Ishikawa (cell line): ENCODE measurements at regions not wholly inside any gene's neighbourhood (a gene's known extent, or its start where the extent isn't known, plus 50 kb on each side); places are given as distances from the start of the nearest gene placed in this dataset.

ENCODE experiments used
- CEBPB ChIP-seq: IDR thresholded peaks from 2 replicates; pipeline ENCODE4 v1.6.1; 2012
- CREB1 ChIP-seq: IDR thresholded peaks from 2 replicates; pipeline ENCODE4 v1.6.1; 2012; ENCODE audit warnings: low read depth
- EGR1 ChIP-seq: IDR thresholded peaks from 2 replicates; pipeline ENCODE4 v1.6.1; 2012
- EP300 ChIP-seq: IDR thresholded peaks from 2 replicates; pipeline ENCODE4 v1.6.1; 2012; ENCODE audit warnings: borderline replicate concordance
- FOXM1 ChIP-seq: IDR thresholded peaks from 2 replicates; pipeline ENCODE4 v1.6.1; 2012; ENCODE audit warnings: low read depth, borderline replicate concordance
- NFIC ChIP-seq: IDR thresholded peaks from 2 replicates; pipeline ENCODE4 v1.6.1; 2012
- RAD21 ChIP-seq: IDR thresholded peaks from 2 replicates; pipeline ENCODE4 v1.6.1; 2012; ENCODE audit warnings: low read depth
- REST ChIP-seq: IDR thresholded peaks from 2 replicates; pipeline ENCODE4 v1.6.1; 2012; ENCODE audit warnings: low read depth, mild to moderate bottlenecking
- TAF1 ChIP-seq: IDR thresholded peaks from 2 replicates; pipeline ENCODE4 v1.6.1; 2012; ENCODE audit warnings: low read depth, mild to moderate bottlenecking
- TCF12 ChIP-seq: IDR thresholded peaks from 2 replicates; pipeline ENCODE4 v1.6.1; 2012; ENCODE audit warnings: low read depth
- TEAD4 ChIP-seq: IDR thresholded peaks from 2 replicates; pipeline ENCODE4 v1.6.1; 2012
- YY1 ChIP-seq: IDR thresholded peaks from 2 replicates; pipeline ENCODE4 v1.6.1; 2012; ENCODE audit warnings: low read depth
- ZBTB7A ChIP-seq: IDR thresholded peaks from 2 replicates; pipeline ENCODE4 v1.6.1; 2012; ENCODE audit warnings: low read depth
- TF ChIP-seq, protein P1 (sequence below): IDR thresholded peaks from 2 replicates; pipeline ENCODE4 v1.6.1; 2012
- TF ChIP-seq, protein P2 (sequence below): IDR thresholded peaks from 2 replicates; pipeline ENCODE4 v1.6.1; 2012

DNA sequence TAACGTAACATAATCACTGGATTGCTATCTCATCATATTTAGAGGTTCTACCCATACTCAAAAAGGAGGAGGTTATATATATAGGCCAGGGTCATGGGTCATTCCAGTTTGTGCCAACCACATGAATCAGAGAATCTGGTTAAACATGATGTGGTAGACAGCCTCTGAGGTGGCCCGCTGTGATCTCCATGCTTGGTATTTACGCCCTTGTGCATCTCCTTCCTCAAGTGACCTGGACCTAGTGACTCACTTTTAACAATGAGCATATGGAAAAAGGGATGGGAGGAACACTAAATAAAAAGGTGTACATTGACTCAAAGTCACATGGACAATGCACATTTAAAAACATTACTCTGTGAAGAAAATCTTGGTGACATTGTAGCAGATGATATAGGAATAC, 77.7 kb upstream of the CTNND2 start:
- TF ChIP-seq CREB1 (no peak), CEBPB (no peak), REST (no peak), TEAD4 (no peak), RAD21 (no peak), NFIC (no peak), EGR1 (no peak), YY1 (no peak), EP300 (no peak), TCF12 (no peak), ZBTB7A (no peak), TAF1 (no peak), FOXM1 (no peak)
- TF ChIP-seq, protein P1, sequence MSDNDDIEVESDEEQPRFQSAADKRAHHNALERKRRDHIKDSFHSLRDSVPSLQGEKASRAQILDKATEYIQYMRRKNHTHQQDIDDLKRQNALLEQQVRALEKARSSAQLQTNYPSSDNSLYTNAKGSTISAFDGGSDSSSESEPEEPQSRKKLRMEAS: no peak
- TF ChIP-seq, protein P2, sequence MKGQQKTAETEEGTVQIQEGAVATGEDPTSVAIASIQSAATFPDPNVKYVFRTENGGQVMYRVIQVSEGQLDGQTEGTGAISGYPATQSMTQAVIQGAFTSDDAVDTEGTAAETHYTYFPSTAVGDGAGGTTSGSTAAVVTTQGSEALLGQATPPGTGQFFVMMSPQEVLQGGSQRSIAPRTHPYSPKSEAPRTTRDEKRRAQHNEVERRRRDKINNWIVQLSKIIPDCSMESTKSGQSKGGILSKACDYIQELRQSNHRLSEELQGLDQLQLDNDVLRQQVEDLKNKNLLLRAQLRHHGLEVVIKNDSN: no peak

- no peak for TF ChIP-seq TEAD4
- no peak for TF ChIP-seq YY1
- TF ChIP-seq ZBTB7A: no peak
- TF ChIP-seq EGR1: no peak
- TF ChIP-seq, protein P2: no peak
- no peak for TF ChIP-seq CEBPB
- no peak for TF ChIP-seq RAD21
These were observed 73.7 kb upstream of the CTNND2 start for GRCh38 chr5:11977904-11978303.

DNA sequence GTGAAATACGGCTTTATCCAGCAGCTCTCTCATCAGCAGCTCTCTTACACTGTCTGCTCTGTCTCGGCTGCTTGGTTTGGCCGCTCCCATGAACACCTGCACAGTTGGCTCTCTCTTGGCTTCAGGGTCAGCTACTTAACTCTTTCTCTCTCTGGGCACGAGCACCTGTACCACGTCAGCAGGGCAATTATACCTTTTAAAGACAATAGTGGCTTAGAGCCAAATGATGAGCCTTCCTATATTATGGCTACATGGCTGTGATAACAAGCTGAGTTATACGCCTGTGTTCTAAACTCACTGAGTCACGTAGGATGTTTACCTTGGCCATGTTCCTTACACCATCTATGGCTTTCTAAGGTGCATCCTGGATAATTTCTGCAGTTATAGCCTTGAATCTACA, 69.2 kb upstream of the CTNND2 start:
- no peak for TF ChIP-seq RAD21
- TF ChIP-seq, protein P1: no peak

- TF ChIP-seq EP300 (no peak), NFIC (no peak), REST (no peak), TEAD4 (no peak), ZBTB7A (no peak), RAD21 (no peak), TCF12 (no peak)
- TF ChIP-seq, protein P2: no peak
These were observed 59.0 kb upstream of the CTNND2 start for GRCh38 chr5:11963227-11963626.

DNA sequence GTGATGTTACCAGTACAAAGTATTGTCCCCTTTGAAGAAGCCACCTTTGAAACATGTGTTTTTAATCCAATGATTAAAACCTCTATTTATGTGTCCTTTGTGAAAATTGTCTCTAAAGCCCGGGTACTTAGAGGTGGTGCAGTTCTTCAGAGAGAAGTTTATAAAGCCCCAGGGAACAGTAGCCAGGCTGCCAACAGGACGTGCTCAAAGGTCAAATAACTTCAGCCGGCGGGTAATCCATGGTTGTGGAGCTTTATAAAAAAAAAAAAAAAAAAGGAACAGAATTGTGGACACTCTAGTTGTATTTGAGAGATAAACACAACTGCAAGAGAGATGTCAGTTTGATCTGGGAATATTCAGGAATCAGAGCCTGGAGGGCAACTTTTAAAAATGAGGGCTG, 57.9 kb upstream of the CTNND2 start:
- TF ChIP-seq NFIC: no peak
- TF ChIP-seq YY1: no peak
- TF ChIP-seq ZBTB7A: no peak
- TF ChIP-seq CREB1: no peak
- TF ChIP-seq CEBPB: no peak
- TF ChIP-seq, protein P2: no peak
- TF ChIP-seq TEAD4: no peak
- TF ChIP-seq RAD21: no peak
- no peak for TF ChIP-seq REST
- TF ChIP-seq TAF1: no peak
- no peak for TF ChIP-seq EP300
- TF ChIP-seq FOXM1: no peak
- TF ChIP-seq, protein P1: no peak
- TF ChIP-seq TCF12: no peak
- no peak for TF ChIP-seq EGR1
